Activated CD4-positive, alpha-beta T cell treated with anti-CD3 and anti-CD28 coated beads, Interleukin-2, amount 10 ng/mL, durations not matched to agents 24 days and 14 days (primary cell): ENCODE measurements at regions not wholly inside any gene's neighbourhood (a gene's known extent, or its start where the extent isn't known, plus 50 kb on each side); places are given as distances from the start of the nearest gene placed in this dataset.

Experiments
- DNase-seq: peaks from one replicate; pipeline ENCODE4 v3.0.0; 2022
- H3K27ac Mint-ChIP-seq: one replicate; pipeline ENCODE4 v1.8.0; 2022; ENCODE audit warnings: mild to moderate bottlenecking, mixed read lengths
- H3K27me3 Mint-ChIP-seq: one replicate; pipeline ENCODE4 v1.8.0; 2022; ENCODE audit warnings: mixed read lengths
- H3K36me3 Mint-ChIP-seq: one replicate; pipeline ENCODE4 v1.8.0; 2022; ENCODE audit warnings: low read depth, mild to moderate bottlenecking, mixed read lengths
- H3K4me1 Mint-ChIP-seq: one replicate; pipeline ENCODE4 v1.8.0; 2021; ENCODE audit warnings: mixed read lengths
- H3K4me3 Mint-ChIP-seq: one replicate; pipeline ENCODE4 v1.8.0; 2022; ENCODE audit warnings: mild to moderate bottlenecking, moderate library complexity, mixed read lengths
- H3K9me3 Mint-ChIP-seq: one replicate; pipeline ENCODE4 v1.8.0; 2021; ENCODE audit warnings: mixed read lengths
- intact Hi-C: fragments of 100-400 bp; cut with micrococcal nuclease; formaldehyde crosslinking; loops from one replicate; pipeline ENCODE4 v1.15.1; 2023

- Mint-ChIP-seq H3K9me3 (peaks cover 10% of the 10 kb centered on the region), H3K27ac (no peak overlapping the region), H3K36me3 (no peaks in the 10 kb centered on the region), H3K4me3 (no peak overlapping the region), H3K27me3 (peaks cover 53% of the 10 kb centered on the region), H3K4me1 (peaks cover 2% of the 10 kb centered on the region)
- no peak for DNase-seq
- intact Hi-C loops = no loop called here
Measured at GRCh38 chr5:73395256-73395655, 53.3 kb downstream of the FOXD1 start.

- Mint-ChIP-seq H3K27me3 (peaks cover 57% of the 10 kb centered on the region), H3K27ac (no peak overlapping the region), H3K9me3 (peaks cover 10% of the 10 kb centered on the region), H3K4me3 (no peak overlapping the region), H3K36me3 (no peaks in the 10 kb centered on the region), H3K4me1 (peaks cover 2% of the 10 kb centered on the region)
- DNase-seq = no peak
- intact Hi-C loops = no loop called here
Measured at GRCh38 chr5:73394610-73395009, 54.0 kb downstream of the FOXD1 start.

- intact Hi-C loops = no loop called here
- Mint-ChIP-seq H3K27me3 (peaks cover 57% of the 10 kb centered on the region), H3K4me3 (no peak overlapping the region), H3K9me3 (peaks cover 10% of the 10 kb centered on the region), H3K36me3 (no peaks in the 10 kb centered on the region), H3K4me1 (peaks cover 4% of the 10 kb centered on the region), H3K27ac (no peak overlapping the region)
- DNase-seq = no peak
Measured at GRCh38 chr5:73393611-73394489, 54.7 kb downstream of the FOXD1 start.

GRCh38 chr5:73392775-73393174, 55.8 kb downstream of the FOXD1 start:
- Mint-ChIP-seq H3K27me3 (peaks cover 60% of the 10 kb centered on the region), H3K4me1 (peaks cover 11% of the 10 kb centered on the region), H3K9me3 (peaks cover 9% of the 10 kb centered on the region), H3K4me3 (no peak overlapping the region), H3K27ac (no peak overlapping the region), H3K36me3 (no peaks in the 10 kb centered on the region)
- intact Hi-C loops = no loop called here
- no peak for DNase-seq

- H3K36me3 Mint-ChIP-seq = no peaks in the 10 kb centered on the region
- H3K4me3 Mint-ChIP-seq = no peak overlapping the region
- peaks cover 21% of the 10 kb centered on the region for H3K4me1 Mint-ChIP-seq
- intact Hi-C loops = no loop called here
- peaks cover 8% of the 10 kb centered on the region for H3K9me3 Mint-ChIP-seq
- H3K27me3 Mint-ChIP-seq = peaks cover 49% of the 10 kb centered on the region
- H3K27ac Mint-ChIP-seq = no peak overlapping the region
- no peak for DNase-seq
Measured at GRCh38 chr5:73391441-73391881, 57.1 kb downstream of the FOXD1 start.

- H3K27ac Mint-ChIP-seq = no peak overlapping the region
- no peaks in the 10 kb centered on the region for H3K36me3 Mint-ChIP-seq
- no peak for DNase-seq
- intact Hi-C loops = no loop called here
- peaks cover 22% of the 10 kb centered on the region for H3K4me1 Mint-ChIP-seq
- peaks cover 47% of the 10 kb centered on the region for H3K27me3 Mint-ChIP-seq
- H3K4me3 Mint-ChIP-seq = no peak overlapping the region
- H3K9me3 Mint-ChIP-seq = peaks cover 9% of the 10 kb centered on the region
Measured at GRCh38 chr5:73390972-73391371, 57.6 kb downstream of the FOXD1 start.

- Mint-ChIP-seq H3K27ac (no peak overlapping the region), H3K9me3 (peaks cover 12% of the 10 kb centered on the region), H3K27me3 (peaks cover 51% of the 10 kb centered on the region), H3K4me1 (peaks cover 22% of the 10 kb centered on the region), H3K4me3 (no peak overlapping the region), H3K36me3 (peaks cover 6% of the 10 kb centered on the region)
- no peak for DNase-seq
- intact Hi-C loops = no loop called here
Measured at GRCh38 chr5:73388740-73389139, 59.8 kb downstream of the FOXD1 start.

- Mint-ChIP-seq H3K4me3 (peak overlapping the region; percentile 45), H3K9me3 (peaks cover 14% of the 10 kb centered on the region), H3K36me3 (peaks cover 8% of the 10 kb centered on the region), H3K27ac (peak overlapping the region; percentile 6), H3K4me1 (peaks cover 22% of the 10 kb centered on the region), H3K27me3 (peaks cover 51% of the 10 kb centered on the region)
- intact Hi-C loops = no loop called here
- no peak for DNase-seq
Measured at GRCh38 chr5:73388306-73388684, 60.3 kb downstream of the FOXD1 start.

- peaks cover 8% of the 10 kb centered on the region for H3K36me3 Mint-ChIP-seq
- peak overlapping the region; percentile 22 for H3K27ac Mint-ChIP-seq
- intact Hi-C loops = no loop called here
- peaks cover 53% of the 10 kb centered on the region for H3K27me3 Mint-ChIP-seq
- H3K9me3 Mint-ChIP-seq = peaks cover 18% of the 10 kb centered on the region
- H3K4me3 Mint-ChIP-seq = peak overlapping the region; percentile 59
- DNase-seq = peak; percentile 90
- H3K4me1 Mint-ChIP-seq = peaks cover 22% of the 10 kb centered on the region
Measured at GRCh38 chr5:73387601-73388305, 60.8 kb downstream of the FOXD1 start.

- intact Hi-C loops = no loop called here
- Mint-ChIP-seq H3K9me3 (peaks cover 18% of the 10 kb centered on the region), H3K4me1 (peaks cover 22% of the 10 kb centered on the region), H3K27me3 (peaks cover 50% of the 10 kb centered on the region), H3K36me3 (peaks cover 8% of the 10 kb centered on the region), H3K27ac (peak overlapping the region; percentile 22), H3K4me3 (peak overlapping the region; percentile 59)
- peak; percentile 60 for DNase-seq
Measured at GRCh38 chr5:73387149-73387591, 61.4 kb downstream of the FOXD1 start.

- peaks cover 48% of the 10 kb centered on the region for H3K27me3 Mint-ChIP-seq
- DNase-seq = no peak
- H3K4me3 Mint-ChIP-seq = no peak overlapping the region
- H3K4me1 Mint-ChIP-seq = peaks cover 23% of the 10 kb centered on the region
- peaks cover 11% of the 10 kb centered on the region for H3K36me3 Mint-ChIP-seq
- H3K27ac Mint-ChIP-seq = no peak overlapping the region
- intact Hi-C loops = loop anchor here (5.0 kb wide), 3 partner anchors 32 to 153 kb away; no protein-coding TSS in a partner anchor
- peaks cover 21% of the 10 kb centered on the region for H3K9me3 Mint-ChIP-seq
Measured at GRCh38 chr5:73384861-73385260, 63.7 kb downstream of the FOXD1 start.

- peaks cover 21% of the 10 kb centered on the region for H3K9me3 Mint-ChIP-seq
- peaks cover 11% of the 10 kb centered on the region for H3K36me3 Mint-ChIP-seq
- intact Hi-C loops = loop anchor here (5.0 kb wide), 3 partner anchors 35 to 150 kb away; no protein-coding TSS in a partner anchor
- H3K4me1 Mint-ChIP-seq = peaks cover 10% of the 10 kb centered on the region
- no peak overlapping the region for H3K4me3 Mint-ChIP-seq
- no peak for DNase-seq
- no peak overlapping the region for H3K27ac Mint-ChIP-seq
- H3K27me3 Mint-ChIP-seq = peaks cover 64% of the 10 kb centered on the region
Measured at GRCh38 chr5:73382401-73382740, 66.2 kb downstream of the FOXD1 start.

GRCh38 chr5:73381590-73382400, 66.8 kb downstream of the FOXD1 start:
- Mint-ChIP-seq H3K36me3 (peaks cover 11% of the 10 kb centered on the region), H3K4me1 (peaks cover 7% of the 10 kb centered on the region), H3K9me3 (peaks cover 21% of the 10 kb centered on the region), H3K27me3 (peaks cover 69% of the 10 kb centered on the region), H3K27ac (no peak overlapping the region), H3K4me3 (no peak overlapping the region)
- intact Hi-C loops = loop anchor here (2.0 to 5.0 kb wide), 5 partner anchors 36 to 149 kb away; no protein-coding TSS in a partner anchor
- DNase-seq = peak; percentile 58
